HCT116 (cell line): ENCODE measurements at regions not wholly inside any gene's neighbourhood (a gene's known extent, or its start where the extent isn't known, plus 50 kb on each side); places are given as distances from the start of the nearest gene placed in this dataset.

ENCODE experiments used
- ATAC-seq: fragments of 200-7000 bp; cut with Tn5 transposase; 2 replicates; pipeline ENCODE4 v1.9.1; 2020; ENCODE audit warnings: mild to moderate bottlenecking, moderate library complexity
- BruUV-seq: library from RNA; stranded (reverse); fragments of 400-500 nt; replicated peaks from 2 replicates; lab custom pipeline; 2021; lab: Mats Ljungman, UMichigan
- CTCF ChIA-PET: fragments of 300-600 bp; sonication (Branson Sonifier 250); formaldehyde crosslinking; loops from one replicate; lab custom pipeline; 2021; ENCODE audit warnings: antibody characterized with exemption; lab: Charles Lee
- POLR2A ChIA-PET: fragments of 300-600, 350-600 bp; sonication (Branson Sonifier 250); formaldehyde crosslinking; loops from one replicate; lab custom pipeline; 2021; ENCODE audit warnings: antibody characterized with exemption; lab: Charles Lee
- RAD21 ChIA-PET, 2 experiments: fragments of 300-600 bp; sonication (Branson Sonifier 250); formaldehyde crosslinking; loops; one replicate each; lab custom pipeline; 2023; ENCODE audit warnings: low total read pairs in 2 of 2; ENCODE audit not compliant: uncharacterized antibody in 2 of 2, unreplicated experiment in 2 of 2, low non-redundant PET in 1 of 2; lab: Charles Lee
- DNase-seq: peaks from one replicate; pipeline ENCODE4 v3.0.0-alpha.2; 2010; ENCODE audit warnings: low read depth, low spot score
- H2AFZ ChIP-seq: fragments of 200-600 bp; shearing (Covaris generic), sonication (generic); 2 replicates; pipeline ENCODE4 v1.6.1; 2017; ENCODE audit warnings: low read depth, mixed run types, mixed read lengths, antibody characterized with exemption, low read length; ENCODE audit not compliant: poor library complexity, severe bottlenecking
- H3K27ac ChIP-seq: 2 replicates; pipeline ENCODE4 v1.5.1; 2012; ENCODE audit warnings: low read depth, low read length
- H3K27me3 ChIP-seq: fragments of 200-600 bp; sonication (generic); 2 replicates; pipeline ENCODE4 v1.6.1; 2016; ENCODE audit warnings: mixed run types, low read length, mixed read lengths; ENCODE audit not compliant: insufficient read depth
- H3K36me3 ChIP-seq, 2 experiments: fragments of 200-500 bp in 1 of 2; fragments of 200-600 bp in 1 of 2; sonication (Bioruptor generic) in 1 of 2; sonication (generic) in 1 of 2; 2 replicates each; pipeline versions ENCODE4 v1.5.1 to v1.6.1; 2014 to 2016; ENCODE audit warnings: low read length in 2 of 2, inconsistent platforms in 1 of 2, mixed read lengths in 1 of 2, mixed run types in 1 of 2; ENCODE audit not compliant: insufficient read depth in 2 of 2, control insufficient read depth in 1 of 2
- H3K4me1 ChIP-seq, 2 experiments: fragments of 200-600 bp in 1 of 2; sonication (generic) in 1 of 2; 2 replicates each; pipeline versions ENCODE4 v1.5.1 to v1.6.1; 2012 to 2017; ENCODE audit warnings: low read length in 2 of 2, inconsistent platforms in 1 of 2, mild to moderate bottlenecking in 1 of 2, mixed read lengths in 1 of 2, mixed run types in 1 of 2, moderate library complexity in 1 of 2; ENCODE audit not compliant: insufficient read depth in 2 of 2, control insufficient read depth in 1 of 2
- H3K4me2 ChIP-seq: fragments of 200-600 bp; sonication (generic); 2 replicates; pipeline ENCODE4 v1.6.1; 2017; ENCODE audit warnings: mixed run types, low read length, mixed read lengths
- H3K4me3 ChIP-seq, 2 experiments: fragments of 200-600 bp in 1 of 2; sonication (generic) in 1 of 2; replicated peaks in 1 of 2; 2 replicates each; pipeline ENCODE4 v1.5.1; 2011 to 2016; ENCODE audit warnings: low read length in 2 of 2, control low read depth in 1 of 2, low read depth in 1 of 2, mild to moderate bottlenecking in 1 of 2, mixed read lengths in 1 of 2, mixed run types in 1 of 2
- H3K79me2 ChIP-seq: fragments of 200-600 bp; sonication (generic); 2 replicates; pipeline ENCODE4 v1.6.1; 2017; ENCODE audit warnings: mild to moderate bottlenecking, mixed run types, low read length, moderate library complexity, mixed read lengths; ENCODE audit not compliant: insufficient read depth
- H3K9ac ChIP-seq: fragments of 200-600 bp; sonication (generic); 2 replicates; pipeline ENCODE4 v1.6.1; 2016; ENCODE audit warnings: low read length, mixed read lengths
- H3K9me2 ChIP-seq: fragments of 200-600 bp; sonication (generic), shearing (Covaris generic); 2 replicates; pipeline ENCODE4 v1.6.1; 2017; ENCODE audit warnings: mixed run types, mild to moderate bottlenecking, moderate library complexity; ENCODE audit not compliant: insufficient read depth
- H3K9me3 ChIP-seq, 2 experiments: fragments of 200-500 bp in 1 of 2; fragments of 200-600 bp in 1 of 2; sonication (Bioruptor generic) in 1 of 2; sonication (generic) in 1 of 2; 2 replicates each; pipeline ENCODE4 v1.6.1; 2014 to 2017; ENCODE audit warnings: low read length in 2 of 2, mixed read lengths in 2 of 2, inconsistent platforms in 1 of 2, low read depth in 1 of 2, mild to moderate bottlenecking in 1 of 2, mixed run types in 1 of 2, moderate library complexity in 1 of 2; ENCODE audit not compliant: control insufficient read depth in 1 of 2, insufficient read depth in 1 of 2
- H4K20me1 ChIP-seq: fragments of 200-600 bp; sonication (generic), shearing (Covaris generic); 2 replicates; pipeline ENCODE4 v1.6.1; 2017; ENCODE audit warnings: mixed run types, mild to moderate bottlenecking, moderate library complexity; ENCODE audit not compliant: insufficient read depth
- CBX3 ChIP-seq: IDR thresholded peaks from 2 replicates; pipeline ENCODE4 v1.6.1; 2012; ENCODE audit warnings: low read depth
- CEBPB ChIP-seq: IDR thresholded peaks from 2 replicates; pipeline ENCODE4 v1.6.1; 2012; ENCODE audit warnings: low read depth
- EGR1 ChIP-seq: IDR thresholded peaks from 2 replicates; pipeline ENCODE4 v1.6.1; 2012; ENCODE audit warnings: low read depth
- ELF1 ChIP-seq: IDR thresholded peaks from 2 replicates; pipeline ENCODE4 v1.6.1; 2012; ENCODE audit warnings: low read depth, borderline replicate concordance
- EZH2 ChIP-seq: fragments of 200-600 bp; sonication (generic); IDR thresholded peaks from 2 replicates; pipeline ENCODE4 v1.6.1; 2017; ENCODE audit warnings: antibody characterized with exemption, mixed run types
- EZH2phosphoT487 ChIP-seq: fragments of 200-600 bp; IDR thresholded peaks from 2 replicates; pipeline ENCODE4 v1.6.1; 2018; ENCODE audit warnings: antibody characterized with exemption, borderline replicate concordance
- FOSL1 ChIP-seq: IDR thresholded peaks from 2 replicates; pipeline ENCODE4 v1.6.1; 2012; ENCODE audit warnings: low read depth
- POLR2A ChIP-seq: IDR thresholded peaks from 2 replicates; pipeline ENCODE4 v1.7.0; 2011; ENCODE audit warnings: borderline replicate concordance; ENCODE audit not compliant: insufficient read depth, insufficient read length; ENCODE audit errors: extremely low read depth
- POLR2AphosphoS5 ChIP-seq: IDR thresholded peaks from 2 replicates; pipeline ENCODE4 v1.6.1; 2011; ENCODE audit warnings: mild to moderate bottlenecking, low read depth, low read length, moderate library complexity
- RAD21 ChIP-seq: IDR thresholded peaks from 2 replicates; pipeline ENCODE4 v1.6.1; 2012; ENCODE audit warnings: low read depth, mild to moderate bottlenecking
- SIN3A ChIP-seq: IDR thresholded peaks from 2 replicates; pipeline ENCODE4 v1.6.1; 2012; ENCODE audit warnings: low read depth
- SP1 ChIP-seq: IDR thresholded peaks from 2 replicates; pipeline ENCODE4 v1.6.1; 2012; ENCODE audit warnings: low read depth
- TCF7L2 ChIP-seq: IDR thresholded peaks from 2 replicates; pipeline ENCODE4 v1.7.0; 2011; ENCODE audit warnings: borderline replicate concordance, inconsistent platforms; ENCODE audit not compliant: insufficient read depth, insufficient read length; ENCODE audit errors: extremely low read depth
- YY1 ChIP-seq: IDR thresholded peaks from 2 replicates; pipeline ENCODE4 v1.6.1; 2011; ENCODE audit warnings: low read length, low read depth, moderate library complexity, mild to moderate bottlenecking; ENCODE audit not compliant: insufficient replicate concordance; ENCODE audit errors: extremely low read depth
- ZBTB33 ChIP-seq: IDR thresholded peaks from 2 replicates; pipeline ENCODE4 v1.6.1; 2011; ENCODE audit warnings: mild to moderate bottlenecking, low read length, moderate library complexity; ENCODE audit not compliant: insufficient replicate concordance; ENCODE audit errors: extremely low read depth
- ZNF274 ChIP-seq: fragments of 200-500 bp; sonication (Bioruptor generic); IDR thresholded peaks from 2 replicates; pipeline ENCODE4 v1.6.1; 2014; ENCODE audit warnings: mild to moderate bottlenecking, low read depth, low read length, inconsistent platforms
- intact Hi-C: fragments of 100-400 bp; cut with micrococcal nuclease; formaldehyde crosslinking; loops from 2 replicates; pipeline ENCODE4 v1.10.0; 2022
- TF ChIP-seq, protein P1 (sequence below): IDR thresholded peaks from 2 replicates; pipeline ENCODE4 v1.6.1; 2012; ENCODE audit warnings: low read depth
- TF ChIP-seq, protein P2 (sequence below): IDR thresholded peaks from 2 replicates; pipeline ENCODE4 v1.6.1; 2012
- TF ChIP-seq, protein P3 (sequence below): IDR thresholded peaks from 2 replicates; pipeline ENCODE4 v1.6.1; 2012

- CTCF ChIA-PET: no interaction called here
These were observed 851.7 kb downstream of the PDCD6IP start for GRCh38 chr3:34650131-34650530.

More at GRCh38 chr3:34650131-34650530, 851.7 kb downstream of the PDCD6IP start:
- no peak overlapping the region for H2AFZ ChIP-seq
- H3K27ac ChIP-seq: no peak overlapping the region
- no peak overlapping the region for H3K9ac ChIP-seq
- no peaks in the 10 kb centered on the region for H3K27me3 ChIP-seq
- H4K20me1 ChIP-seq: no peaks in the 10 kb centered on the region
- no peaks in the 10 kb centered on the region for H3K4me1 ChIP-seq
- no peak overlapping the region for H3K4me3 ChIP-seq
- H3K79me2 ChIP-seq: no peaks in the 10 kb centered on the region
- H3K9me2 ChIP-seq: no peaks in the 10 kb centered on the region
- RAD21 ChIA-PET: no interaction called here
- H3K4me2 ChIP-seq: no peak overlapping the region
- no peak for ATAC-seq
- BruUV-seq: no TSS peak
- POLR2A ChIA-PET: no interaction called here
- intact Hi-C loops: no loop called here
- DNase-seq: no peak
- no peaks in the 10 kb centered on the region for H3K36me3 ChIP-seq
- TF ChIP-seq CBX3: no peak
- no peak for TF ChIP-seq ELF1
- no peak for TF ChIP-seq FOSL1
- TF ChIP-seq POLR2A: no peak
- no peak for TF ChIP-seq RAD21
- TF ChIP-seq ZBTB33: no peak
- TF ChIP-seq TCF7L2: no peak
- TF ChIP-seq, protein P1, sequence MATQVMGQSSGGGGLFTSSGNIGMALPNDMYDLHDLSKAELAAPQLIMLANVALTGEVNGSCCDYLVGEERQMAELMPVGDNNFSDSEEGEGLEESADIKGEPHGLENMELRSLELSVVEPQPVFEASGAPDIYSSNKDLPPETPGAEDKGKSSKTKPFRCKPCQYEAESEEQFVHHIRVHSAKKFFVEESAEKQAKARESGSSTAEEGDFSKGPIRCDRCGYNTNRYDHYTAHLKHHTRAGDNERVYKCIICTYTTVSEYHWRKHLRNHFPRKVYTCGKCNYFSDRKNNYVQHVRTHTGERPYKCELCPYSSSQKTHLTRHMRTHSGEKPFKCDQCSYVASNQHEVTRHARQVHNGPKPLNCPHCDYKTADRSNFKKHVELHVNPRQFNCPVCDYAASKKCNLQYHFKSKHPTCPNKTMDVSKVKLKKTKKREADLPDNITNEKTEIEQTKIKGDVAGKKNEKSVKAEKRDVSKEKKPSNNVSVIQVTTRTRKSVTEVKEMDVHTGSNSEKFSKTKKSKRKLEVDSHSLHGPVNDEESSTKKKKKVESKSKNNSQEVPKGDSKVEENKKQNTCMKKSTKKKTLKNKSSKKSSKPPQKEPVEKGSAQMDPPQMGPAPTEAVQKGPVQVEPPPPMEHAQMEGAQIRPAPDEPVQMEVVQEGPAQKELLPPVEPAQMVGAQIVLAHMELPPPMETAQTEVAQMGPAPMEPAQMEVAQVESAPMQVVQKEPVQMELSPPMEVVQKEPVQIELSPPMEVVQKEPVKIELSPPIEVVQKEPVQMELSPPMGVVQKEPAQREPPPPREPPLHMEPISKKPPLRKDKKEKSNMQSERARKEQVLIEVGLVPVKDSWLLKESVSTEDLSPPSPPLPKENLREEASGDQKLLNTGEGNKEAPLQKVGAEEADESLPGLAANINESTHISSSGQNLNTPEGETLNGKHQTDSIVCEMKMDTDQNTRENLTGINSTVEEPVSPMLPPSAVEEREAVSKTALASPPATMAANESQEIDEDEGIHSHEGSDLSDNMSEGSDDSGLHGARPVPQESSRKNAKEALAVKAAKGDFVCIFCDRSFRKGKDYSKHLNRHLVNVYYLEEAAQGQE: no peak
- TF ChIP-seq EGR1: no peak
- TF ChIP-seq POLR2AphosphoS5: no peak
- no peak for TF ChIP-seq YY1
- TF ChIP-seq, protein P2, sequence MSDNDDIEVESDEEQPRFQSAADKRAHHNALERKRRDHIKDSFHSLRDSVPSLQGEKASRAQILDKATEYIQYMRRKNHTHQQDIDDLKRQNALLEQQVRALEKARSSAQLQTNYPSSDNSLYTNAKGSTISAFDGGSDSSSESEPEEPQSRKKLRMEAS: no peak
- TF ChIP-seq EZH2phosphoT487: no peak
- TF ChIP-seq ZNF274: no peak
- TF ChIP-seq CEBPB: no peak
- TF ChIP-seq, protein P3, sequence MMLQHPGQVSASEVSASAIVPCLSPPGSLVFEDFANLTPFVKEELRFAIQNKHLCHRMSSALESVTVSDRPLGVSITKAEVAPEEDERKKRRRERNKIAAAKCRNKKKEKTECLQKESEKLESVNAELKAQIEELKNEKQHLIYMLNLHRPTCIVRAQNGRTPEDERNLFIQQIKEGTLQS: no peak
- no peak for TF ChIP-seq SIN3A
- TF ChIP-seq EZH2: no peak
- TF ChIP-seq SP1: no peak
- H3K9me3 ChIP-seq: no peaks in the 10 kb centered on the region
